Type B pancreatic cell (in vitro differentiated cells): ENCODE measurements at regions not wholly inside any gene's neighbourhood (a gene's known extent, or its start where the extent isn't known, plus 50 kb on each side); places are given as distances from the start of the nearest gene placed in this dataset.

Experiments
- DNase-seq: peaks from one replicate; pipeline ENCODE4 v3.0.0; 2021; ENCODE audit warnings: mixed read lengths; ENCODE audit not compliant: unreplicated experiment; ENCODE audit errors: extremely low spot score
- H3K27ac Mint-ChIP-seq: 2 replicates; pipeline ENCODE4 v1.8.0; 2021; ENCODE audit warnings: mild to moderate bottlenecking, mixed read lengths
- H3K27me3 Mint-ChIP-seq: 2 replicates; pipeline ENCODE4 v1.8.0; 2021; ENCODE audit warnings: mixed read lengths
- H3K36me3 Mint-ChIP-seq: 2 replicates; pipeline ENCODE4 v1.8.0; 2021; ENCODE audit warnings: mixed read lengths
- H3K4me1 Mint-ChIP-seq: one replicate; pipeline ENCODE4 v1.8.0; 2021; ENCODE audit warnings: mixed read lengths; ENCODE audit not compliant: unreplicated experiment
- H3K4me3 Mint-ChIP-seq: 2 replicates; pipeline ENCODE4 v1.8.0; 2021; ENCODE audit warnings: mild to moderate bottlenecking, mixed read lengths
- H3K9me3 Mint-ChIP-seq: 2 replicates; pipeline ENCODE4 v1.8.0; 2021; ENCODE audit warnings: mixed read lengths
- CTCF ChIP-seq: fragments of 200-600 bp; sonication (generic); conservative IDR thresholded peaks from 2 replicates; pipeline ENCODE4 v1.5.0; 2021; ENCODE audit warnings: antibody characterized with exemption, mild to moderate bottlenecking

- Mint-ChIP-seq H3K36me3 (peaks cover 24% of the 10 kb centered on the region), H3K4me3 (no peak overlapping the region), H3K27me3 (no peaks in the 10 kb centered on the region), H3K4me1 (no peaks in the 10 kb centered on the region), H3K27ac (no peak overlapping the region), H3K9me3 (no peaks in the 10 kb centered on the region)
- no peak for DNase-seq
- TF ChIP-seq CTCF, result no peak
Measured at GRCh38 chr15:62706317-62706716, 336.2 kb upstream of the TPM1 start.

GRCh38 chr15:62708470-62708869, 334.1 kb upstream of the TPM1 start:
- Mint-ChIP-seq H3K36me3 (peaks cover 24% of the 10 kb centered on the region), H3K9me3 (no peaks in the 10 kb centered on the region)
- no peak for DNase-seq

GRCh38 chr15:62709261-62709660, 333.3 kb upstream of the TPM1 start:
- H3K4me1 Mint-ChIP-seq, result no peaks in the 10 kb centered on the region
- H3K27ac Mint-ChIP-seq, result no peak overlapping the region
- H3K9me3 Mint-ChIP-seq, result no peaks in the 10 kb centered on the region
- TF ChIP-seq CTCF, result no peak
- H3K36me3 Mint-ChIP-seq, result peaks cover 24% of the 10 kb centered on the region
- no peak overlapping the region for H3K4me3 Mint-ChIP-seq
- DNase-seq, result no peak
- no peaks in the 10 kb centered on the region for H3K27me3 Mint-ChIP-seq

More at GRCh38 chr15:62708470-62708869, 334.1 kb upstream of the TPM1 start:
- Mint-ChIP-seq H3K4me3 (no peak overlapping the region), H3K4me1 (no peaks in the 10 kb centered on the region), H3K27me3 (no peaks in the 10 kb centered on the region), H3K27ac (no peak overlapping the region)
- no peak for TF ChIP-seq CTCF

DNA sequence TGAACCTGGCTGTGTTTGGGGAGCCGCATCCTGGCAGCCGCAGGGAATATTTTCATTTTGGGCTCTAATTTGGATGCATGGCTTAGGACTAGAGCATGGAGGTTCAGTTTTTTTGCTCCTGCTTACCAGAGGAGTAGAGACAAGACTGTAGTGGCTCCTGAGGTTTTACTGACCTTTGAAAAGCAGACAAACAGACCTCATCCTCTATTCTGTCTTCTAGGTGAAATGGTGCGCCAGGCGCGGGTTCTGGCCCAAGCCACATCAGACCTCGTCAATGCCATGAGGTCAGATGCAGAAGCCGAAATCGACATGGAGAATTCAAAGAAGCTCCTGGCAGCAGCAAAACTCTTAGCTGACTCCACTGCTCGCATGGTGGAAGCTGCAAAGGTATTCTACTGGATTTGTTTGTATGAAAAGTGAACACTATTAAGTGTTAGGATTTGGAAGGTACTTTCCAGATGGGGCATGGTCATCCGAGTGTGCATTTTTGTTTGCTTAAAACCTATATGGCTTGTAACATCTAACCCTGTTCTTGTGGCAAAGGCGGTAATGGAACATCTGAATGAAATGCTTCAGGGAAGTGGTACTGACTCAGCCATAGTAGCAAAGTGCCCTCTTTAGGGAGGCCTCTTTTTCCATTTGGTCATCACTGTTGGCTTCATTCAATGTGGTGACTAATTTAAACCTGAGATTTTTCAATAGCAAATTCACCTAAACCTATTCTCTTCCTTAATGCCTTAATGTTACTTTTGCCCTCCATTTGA, 330.7 kb upstream of the TPM1 start:
- Mint-ChIP-seq H3K27ac (no peak overlapping the region), H3K4me1 (no peaks in the 10 kb centered on the region), H3K4me3 (no peak overlapping the region), H3K9me3 (no peaks in the 10 kb centered on the region), H3K36me3 (peaks cover 29% of the 10 kb centered on the region), H3K27me3 (no peaks in the 10 kb centered on the region)
- TF ChIP-seq CTCF, result no peak
- DNase-seq, result no peak

- Mint-ChIP-seq H3K4me3 (no peak overlapping the region), H3K27ac (no peak overlapping the region), H3K4me1 (no peaks in the 10 kb centered on the region), H3K9me3 (no peaks in the 10 kb centered on the region), H3K36me3 (peaks cover 25% of the 10 kb centered on the region), H3K27me3 (no peaks in the 10 kb centered on the region)
- no peak for DNase-seq
- no peak for TF ChIP-seq CTCF
Measured at GRCh38 chr15:62712455-62712839, 330.1 kb upstream of the TPM1 start.
